Left lung (tissue), 4 donors: ENCODE measurements at regions not wholly inside any gene's neighbourhood (a gene's known extent, or its start where the extent isn't known, plus 50 kb on each side); places are given as distances from the start of the nearest gene placed in this dataset.
"Not testable (repeated sequence)": the region's sequence is repeated elsewhere in the genome, so short reads cannot be mapped to it uniquely, and the experiment has no call there.

Experiments
- ATAC-seq: fragments of 200-7000 bp; cut with Tn5 transposase; one replicate; pipeline ENCODE4 v1.9.1; 2020; ENCODE audit warnings: moderate library complexity
- DNase-seq, 4 donors: peaks; one replicate each; pipeline ENCODE4 v3.0.0-alpha.2; 2013 to 2020
- H3K27ac ChIP-seq, 2 donors: fragments of 200-600 bp; sonication (generic) in 1 of 2; one replicate each; pipeline versions ENCODE4 v1.5.0 to v1.8.0; 2020 to 2021
- H3K27me3 ChIP-seq, 2 donors: fragments of 200-600 bp; sonication (generic) in 1 of 2; one replicate each; pipeline versions ENCODE4 v1.5.0 to v1.8.0; 2020 to 2021
- H3K36me3 ChIP-seq, 2 donors: fragments of 200-600 bp; sonication (generic) in 1 of 2; one replicate each; pipeline versions ENCODE4 v1.5.0 to v1.8.0; 2020 to 2021
- H3K4me1 ChIP-seq, 2 donors: fragments of 200-600 bp; one replicate each; pipeline ENCODE4 v1.8.0; 2021
- H3K4me3 ChIP-seq, 2 donors: fragments of 200-600 bp; sonication (generic) in 1 of 2; one replicate each; pipeline versions ENCODE4 v1.5.0 to v1.8.0; 2020 to 2021; ENCODE audit warnings: mild to moderate bottlenecking in 1 of 2
- H3K9me3 ChIP-seq, 2 donors: fragments of 200-600 bp; sonication (generic) in 1 of 2; one replicate each; pipeline versions ENCODE4 v1.5.0 to v1.8.0; 2020 to 2021
- CTCF ChIP-seq, 2 donors: fragments of 200-600 bp; sonication (generic) in 1 of 2; IDR thresholded peaks; one replicate each; pipeline versions ENCODE4 v1.5.0 to v1.8.0; 2021; ENCODE audit warnings: antibody characterized with exemption in 2 of 2
- intact Hi-C, 2 donors: fragments of 100-400 bp; cut with DNase I; formaldehyde crosslinking; loops; one replicate each; pipeline versions ENCODE4 v1.11.2 to v1.14.2; 2022
- donor health status: DM: no; HTN: yes; CAD: no.
- donor health status: DM: no; HTN: no; CAD: no.

- no peak for TF ChIP-seq CTCF (IDR thresholded peaks at IDR 0.05)
- peaks cover 0 to 9% of the 10 kb centered on the region in 2 donors for H3K9me3 ChIP-seq
- H3K27me3 ChIP-seq = peaks cover 0 to 9% of the 10 kb centered on the region in 2 donors
- DNase-seq (no peak), ATAC-seq (no peak)
- no peak overlapping the region for H3K4me3 ChIP-seq
- H3K36me3 ChIP-seq = no peaks in the 10 kb centered on the region
- no peak overlapping the region for H3K27ac ChIP-seq
- no peaks in the 10 kb centered on the region for H3K4me1 ChIP-seq
- intact Hi-C loops = no loop called here
Measured at GRCh38 chr5:3153226-3153858, 401.9 kb upstream of the IRX2 start.

GRCh38 chr5:3149899-3150298 lies 398.4 kb upstream of the IRX2 start:
- H3K9me3 ChIP-seq = peaks cover 0 to 9% of the 10 kb centered on the region in 2 donors
- no peak for TF ChIP-seq CTCF (IDR thresholded peaks at IDR 0.05)

GRCh38 chr5:3147405-3147804 lies 395.9 kb upstream of the IRX2 start:
- ATAC-seq, DNase-seq, H3K9me3 ChIP-seq, H3K4me3 ChIP-seq, H3K4me1 ChIP-seq, intact Hi-C loops, H3K27me3 ChIP-seq, H3K36me3 ChIP-seq, H3K27ac ChIP-seq: not testable (repeated sequence)

More at GRCh38 chr5:3149899-3150298, 398.4 kb upstream of the IRX2 start:
- ATAC-seq (no peak), DNase-seq (no peak)
- no peak overlapping the region for H3K27ac ChIP-seq
- no peaks in the 10 kb centered on the region for H3K36me3 ChIP-seq
- intact Hi-C loops = no loop called here
- H3K27me3 ChIP-seq = peaks cover 0 to 9% of the 10 kb centered on the region in 2 donors
- no peaks in the 10 kb centered on the region for H3K4me1 ChIP-seq
- H3K4me3 ChIP-seq = no peak overlapping the region

- no peaks in the 10 kb centered on the region for H3K36me3 ChIP-seq
- no peak overlapping the region for H3K4me3 ChIP-seq
- intact Hi-C loops = no loop called here
- no peak for TF ChIP-seq CTCF (IDR thresholded peaks at IDR 0.05)
- no peaks in the 10 kb centered on the region for H3K4me1 ChIP-seq
- H3K27me3 ChIP-seq = no peaks in the 10 kb centered on the region
- DNase-seq (no peak), ATAC-seq (no peak)
- peaks cover 0 to 4% of the 10 kb centered on the region in 2 donors for H3K9me3 ChIP-seq
- no peak overlapping the region for H3K27ac ChIP-seq
Measured at GRCh38 chr5:3145641-3146040, 394.2 kb upstream of the IRX2 start.

- intact Hi-C loops = no loop called here
- Histone ChIP-seq H3K4me1 (no peaks in the 10 kb centered on the region), H3K4me3 (no peak overlapping the region), H3K36me3 (no peaks in the 10 kb centered on the region), H3K27ac (no peak overlapping the region), H3K27me3 (no peaks in the 10 kb centered on the region), H3K9me3 (no peaks in the 10 kb centered on the region)
- no peak for ATAC-seq
- TF ChIP-seq CTCF (IDR thresholded peaks at IDR 0.05) = no peak
- no peak for DNase-seq
Measured at GRCh38 chr5:3143382-3143781, 391.9 kb upstream of the IRX2 start.
